Medulla oblongata (tissue), 1 donor: ENCODE measurements at regions not wholly inside any gene's neighbourhood (a gene's known extent, or its start where the extent isn't known, plus 50 kb on each side); places are given as distances from the start of the nearest gene placed in this dataset.

Source experiments
- DNase-seq: peaks from one replicate; pipeline ENCODE4 v3.0.0-alpha.2; 2015; ENCODE audit errors: extremely low spot score

DNA sequence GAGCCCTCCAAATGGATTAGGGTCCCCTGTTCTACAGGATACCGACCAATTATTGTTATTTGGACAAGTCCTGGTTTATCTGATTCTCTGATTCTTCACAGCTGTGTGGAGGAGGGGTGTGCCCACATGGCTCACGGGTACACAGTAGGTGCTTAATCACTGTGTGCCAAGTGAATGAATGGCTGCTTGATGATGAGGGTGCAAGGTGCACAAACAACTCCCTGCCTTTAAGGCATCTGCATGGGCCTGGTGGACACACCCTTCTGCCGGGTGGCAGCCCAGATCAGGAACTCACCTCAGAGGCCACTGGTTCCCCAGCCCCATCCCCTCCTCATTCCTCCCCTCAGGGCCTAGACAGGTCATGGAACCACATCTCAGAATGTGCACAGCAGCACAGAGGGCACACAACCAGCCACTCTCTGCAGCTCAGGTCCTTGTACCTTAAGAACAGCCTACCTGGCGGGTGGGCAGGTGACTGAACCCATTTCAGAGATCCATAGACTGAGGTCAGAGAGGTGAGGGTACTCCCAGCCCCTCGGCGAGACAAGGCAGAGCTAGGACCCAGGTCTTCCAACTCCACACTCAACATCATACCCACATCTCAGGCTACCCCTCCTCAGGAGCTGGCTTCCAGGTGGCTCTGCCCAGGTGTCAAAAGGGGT, 50.3 kb downstream of the SHANK2 start:
- no peak for DNase-seq

DNA sequence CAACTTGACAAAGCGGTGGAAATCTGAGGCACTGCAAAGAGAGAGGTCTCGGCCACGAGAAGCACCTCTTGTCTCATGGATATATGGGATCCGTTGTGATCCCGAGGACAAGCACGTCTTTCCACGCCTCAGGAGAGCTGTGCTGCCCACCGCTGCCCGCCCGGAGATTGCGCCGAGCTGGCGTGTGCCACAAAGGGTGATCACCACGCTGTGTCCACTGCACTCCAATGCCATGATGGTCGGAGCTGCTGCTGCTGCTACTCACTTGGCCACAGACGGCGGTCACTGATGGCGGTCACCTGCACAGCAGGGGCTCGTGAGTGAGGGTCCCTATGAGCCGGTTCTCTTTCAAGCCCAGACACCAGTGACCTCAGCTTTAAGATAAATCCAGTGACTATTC, 51.1 kb downstream of the SHANK2 start:
- DNase-seq, result no peak

DNA sequence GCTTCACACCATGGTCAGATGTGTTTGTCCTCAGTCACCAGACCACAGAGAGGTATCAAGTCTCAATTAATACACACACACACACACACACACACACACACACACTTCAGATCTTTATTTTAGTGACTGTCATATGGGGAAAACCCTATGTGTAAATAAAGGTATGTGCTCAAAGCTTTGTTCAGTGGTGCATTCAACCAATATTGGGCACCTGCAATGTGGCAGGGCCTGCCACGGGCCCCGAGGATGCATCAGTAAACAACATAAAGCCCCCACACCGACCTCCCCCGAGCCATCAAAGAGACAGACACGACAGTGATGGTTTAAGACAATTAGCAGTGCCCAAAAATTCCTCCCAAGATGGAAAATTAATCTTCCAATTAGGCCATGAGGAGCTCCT, 51.6 kb downstream of the SHANK2 start:
- no peak for DNase-seq

DNA sequence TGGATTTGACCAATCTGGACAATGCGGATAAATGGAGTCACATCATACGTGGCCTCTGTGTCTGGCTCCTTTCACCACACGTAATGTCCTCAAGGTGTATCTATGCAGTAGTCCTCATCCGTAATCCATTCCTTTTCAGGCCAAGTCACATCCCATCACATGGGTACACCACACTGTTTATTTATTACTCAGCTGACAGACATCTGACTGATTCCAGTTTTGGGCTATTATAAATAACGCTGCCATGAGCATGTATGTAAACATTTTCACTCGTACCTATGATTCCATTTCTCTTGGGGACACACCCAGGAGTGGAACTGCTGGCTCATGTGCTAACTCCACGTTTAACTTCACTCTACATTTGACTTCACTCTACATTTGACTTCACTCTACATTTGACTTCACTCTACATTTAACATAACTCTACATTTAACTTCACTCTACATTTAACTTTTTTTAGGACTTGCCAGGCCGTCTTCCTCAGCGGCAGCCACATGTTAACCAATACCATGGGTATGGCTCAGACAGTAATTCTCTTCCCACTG, 52.1 kb downstream of the SHANK2 start:
- no peak for DNase-seq

- DNase-seq, result no peak
Measured at GRCh38 chr11:71199226-71199820, 53.1 kb downstream of the SHANK2 start.

DNA sequence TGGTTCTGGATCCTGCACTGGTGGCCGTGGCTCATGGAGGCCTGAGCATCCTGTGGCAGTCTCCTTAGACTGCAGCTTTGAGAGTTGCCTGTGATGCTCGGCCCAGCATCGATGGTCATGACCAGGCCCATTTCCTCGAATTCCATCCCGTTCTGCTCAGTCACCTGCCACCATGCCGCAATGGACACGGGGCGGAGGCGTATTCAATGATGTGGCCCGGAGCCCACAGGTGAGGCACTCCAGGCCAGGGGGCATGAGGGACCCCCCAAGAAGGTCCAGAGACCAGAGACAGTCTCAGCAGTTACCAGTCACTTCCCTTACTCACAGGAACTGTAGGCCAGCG, 53.6 kb downstream of the SHANK2 start:
- no peak for DNase-seq

- DNase-seq, result no peak
Measured at GRCh38 chr11:71198141-71198822, 54.1 kb downstream of the SHANK2 start.

- DNase-seq, result no peak
Measured at GRCh38 chr11:71197096-71197495, 55.3 kb downstream of the SHANK2 start.

- DNase-seq, result no peak
Measured at GRCh38 chr11:71194710-71195109, 57.7 kb downstream of the SHANK2 start.

GRCh38 chr11:71193431-71193830, 58.9 kb downstream of the SHANK2 start:
- no peak for DNase-seq

- no peak for DNase-seq
Measured at GRCh38 chr11:71192629-71193028, 59.7 kb downstream of the SHANK2 start.

- no peak for DNase-seq
Measured at GRCh38 chr11:71191201-71191600, 61.2 kb downstream of the SHANK2 start.

DNA sequence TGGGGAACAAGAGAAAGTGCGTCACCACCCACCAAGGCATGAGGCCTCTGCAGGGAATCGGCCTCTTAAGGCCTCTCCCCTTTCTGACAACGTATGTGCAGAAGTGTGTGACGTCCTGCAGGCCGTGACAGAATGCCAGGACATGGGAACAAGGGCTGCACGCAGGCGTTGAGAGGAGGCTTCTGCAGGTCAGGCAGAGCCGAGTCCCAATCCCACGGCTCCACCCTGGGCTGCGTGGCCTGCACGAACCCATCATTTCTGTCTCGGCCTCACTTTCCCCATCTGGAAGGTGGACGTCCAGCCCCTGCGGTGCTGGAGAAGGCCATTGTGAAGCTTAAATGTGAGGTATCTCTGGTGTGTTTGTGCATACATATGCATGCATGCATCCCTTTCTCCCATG, 61.8 kb downstream of the SHANK2 start:
- no peak for DNase-seq

DNA sequence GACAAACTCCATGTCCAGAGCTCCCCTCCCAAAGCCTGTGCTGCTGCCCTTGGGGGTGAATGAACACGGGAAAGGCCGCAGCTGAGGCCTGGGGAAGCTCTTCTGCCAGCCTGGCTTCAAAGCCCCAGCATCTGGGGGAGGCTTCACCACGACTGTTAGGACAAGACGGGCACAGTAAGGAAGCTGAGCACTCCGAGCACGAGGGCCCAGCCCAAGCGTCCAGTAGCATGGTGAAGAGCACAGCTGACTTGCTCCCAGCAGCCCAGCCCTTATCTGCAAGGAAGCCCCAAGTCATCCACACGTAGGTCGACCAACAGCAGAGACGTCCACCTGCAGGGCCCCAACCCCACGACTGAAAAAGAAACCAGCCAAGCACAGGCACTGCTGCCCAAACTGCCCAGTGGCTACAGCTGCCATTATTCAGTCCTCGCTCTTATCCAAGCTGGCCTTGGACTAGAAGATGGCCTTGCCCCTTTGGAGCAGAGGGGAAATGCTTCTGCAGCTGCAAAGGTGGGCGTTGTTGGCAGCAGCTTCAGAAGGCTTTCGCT, 62.5 kb downstream of the SHANK2 start:
- no peak for DNase-seq

DNA sequence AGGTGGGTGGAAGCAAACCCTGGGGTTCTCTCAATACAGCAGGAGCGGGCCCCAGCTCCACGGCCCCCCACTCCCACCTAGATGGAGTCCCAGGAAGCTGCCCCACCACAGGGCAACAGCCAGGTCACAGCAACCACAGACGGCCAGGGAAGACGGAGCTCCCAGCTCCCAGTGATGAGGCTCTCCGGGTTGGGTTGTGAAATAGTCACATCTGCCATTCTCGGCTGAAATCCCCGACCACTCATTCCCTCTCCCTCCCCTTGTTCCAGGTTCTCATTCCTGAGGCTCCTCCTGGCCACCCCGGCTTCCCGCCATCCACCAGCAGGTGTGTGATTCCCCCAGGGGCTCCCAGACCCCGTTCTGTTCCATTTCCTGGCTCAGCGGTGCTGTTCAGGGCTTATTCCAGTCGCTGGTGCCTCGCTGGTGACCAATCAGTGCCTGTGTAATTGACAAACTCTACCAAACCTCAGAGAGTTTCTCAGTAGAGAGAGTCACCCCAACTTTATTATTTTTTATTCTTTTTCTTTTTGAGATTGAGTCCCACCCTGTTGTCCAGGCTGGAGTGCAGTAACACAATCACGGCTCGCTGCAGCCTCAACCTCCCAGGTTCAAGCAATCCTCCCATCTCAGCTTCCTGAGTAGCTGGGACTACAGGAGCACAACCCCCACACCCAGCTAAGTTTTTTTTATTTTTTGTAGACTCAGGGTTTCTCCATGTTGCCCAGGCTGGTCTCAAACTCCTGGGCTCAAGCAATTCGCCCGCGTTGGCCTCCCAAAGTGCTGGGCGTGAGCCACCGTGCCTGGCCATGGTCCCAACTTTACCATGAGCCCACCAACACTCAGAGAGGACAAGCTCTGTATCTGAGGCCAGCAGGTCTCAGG, 63.2 kb downstream of the SHANK2 start:
- no peak for DNase-seq

DNA sequence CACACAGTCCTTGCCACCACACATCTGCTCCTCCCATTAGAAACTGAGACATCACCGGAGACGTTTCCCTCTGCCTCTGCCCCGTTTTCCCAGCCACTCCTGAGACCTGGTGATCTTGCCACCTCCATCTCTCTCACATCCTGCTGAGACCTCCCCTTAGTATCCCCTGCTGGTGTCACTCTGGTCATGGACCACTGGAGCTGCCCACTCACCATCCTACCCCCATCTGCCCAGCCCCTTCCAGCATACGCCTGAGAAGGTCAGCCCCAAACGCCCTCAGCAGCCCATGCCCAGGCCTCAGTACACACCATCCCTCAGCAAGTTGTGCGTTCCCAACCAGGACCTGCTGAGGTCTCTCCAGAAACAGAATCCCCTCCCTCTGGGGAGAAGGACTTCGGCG, 64.3 kb downstream of the SHANK2 start:
- no peak for DNase-seq

- no peak for DNase-seq
Measured at GRCh38 chr11:71186806-71187205, 65.6 kb downstream of the SHANK2 start.

DNA sequence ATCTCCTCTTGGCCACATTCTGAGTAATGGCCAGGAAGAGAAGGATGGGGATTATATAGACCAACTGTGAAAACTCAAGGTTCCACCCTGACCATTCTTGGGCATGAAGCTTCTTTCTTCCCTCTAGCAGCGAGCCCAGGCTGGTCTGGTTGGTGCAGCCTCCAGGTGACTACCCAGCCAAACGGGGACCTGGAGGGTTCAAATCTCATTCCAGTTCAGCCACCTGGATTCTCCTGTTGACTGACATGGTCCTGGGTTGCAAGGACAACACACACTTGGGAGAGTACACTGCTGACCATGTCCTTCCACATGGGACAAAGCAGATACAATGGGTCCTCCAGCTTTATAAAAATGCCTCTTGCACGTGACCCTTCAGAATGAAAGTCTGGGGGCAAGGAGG, 67.0 kb downstream of the SHANK2 start:
- DNase-seq, result no peak

- no peak for DNase-seq
Measured at GRCh38 chr11:71184421-71185210, 67.8 kb downstream of the SHANK2 start.

GRCh38 chr11:71183878-71184277, 68.5 kb downstream of the SHANK2 start:
- DNase-seq, result no peak
